OCI-LY7 (cell line): ENCODE measurements at regions not wholly inside any gene's neighbourhood (a gene's known extent, or its start where the extent isn't known, plus 50 kb on each side); places are given as distances from the start of the nearest gene placed in this dataset.

Experiments
- BruUV-seq: library from RNA; stranded (reverse); fragments of 400-500 nt; replicated peaks from 2 replicates; lab custom pipeline; 2021; lab: Mats Ljungman, UMichigan
- CTCF ChIA-PET: fragments of 300-600 bp; sonication (Branson Sonifier 250); formaldehyde crosslinking; loops from one replicate; lab custom pipeline; 2022; ENCODE audit warnings: antibody characterized with exemption; ENCODE audit not compliant: unreplicated experiment; lab: Charles Lee
- POLR2A ChIA-PET: fragments of 300-600 bp; sonication (Branson Sonifier 250); formaldehyde crosslinking; loops from one replicate; lab custom pipeline; 2022; ENCODE audit warnings: antibody characterized with exemption; lab: Charles Lee
- DNase-seq: peaks from one replicate; pipeline ENCODE4 v3.0.0-alpha.2; 2015; ENCODE audit warnings: low spot score
- H2AFZ ChIP-seq: fragments of 200-600 bp; sonication (generic), shearing (Covaris generic); 2 replicates; pipeline ENCODE4 v1.6.1; 2014; ENCODE audit warnings: mild to moderate bottlenecking, antibody characterized with exemption, low read length, moderate library complexity
- H3K27ac ChIP-seq: fragments of 200-600 bp; sonication (generic); 2 replicates; pipeline ENCODE4 v1.5.1; 2014; ENCODE audit warnings: mixed run types, low read depth, mild to moderate bottlenecking, moderate library complexity, low read length, inconsistent platforms; ENCODE audit not compliant: poor library complexity, severe bottlenecking
- H3K36me3 ChIP-seq: fragments of 200-600 bp; sonication (generic); 2 replicates; pipeline ENCODE4 v1.6.1; 2014; ENCODE audit warnings: mild to moderate bottlenecking, antibody characterized with exemption, low read length, moderate library complexity, mixed read lengths; ENCODE audit not compliant: insufficient read depth
- H3K4me1 ChIP-seq: fragments of 200-600 bp; sonication (generic); 2 replicates; pipeline ENCODE4 v1.5.1; 2014; ENCODE audit warnings: mild to moderate bottlenecking, low read length; ENCODE audit not compliant: insufficient read depth, poor library complexity, severe bottlenecking
- H3K4me2 ChIP-seq: fragments of 200-600 bp; sonication (generic); 2 replicates; pipeline ENCODE4 v1.6.1; 2014; ENCODE audit warnings: mild to moderate bottlenecking, low read length
- H3K4me3 ChIP-seq: fragments of 200-600 bp; sonication (generic); 2 replicates; pipeline ENCODE4 v1.5.1; 2014; ENCODE audit warnings: mild to moderate bottlenecking, low read depth, low read length; ENCODE audit not compliant: poor library complexity, severe bottlenecking
- H3K79me2 ChIP-seq: fragments of 200-600 bp; sonication (generic); 2 replicates; pipeline ENCODE4 v1.6.1; 2016; ENCODE audit warnings: low read depth, mild to moderate bottlenecking, low read length, moderate library complexity, mixed read lengths; ENCODE audit not compliant: insufficient read depth
- H3K9me2 ChIP-seq: fragments of 200-600 bp; sonication (generic); 2 replicates; pipeline ENCODE4 v1.6.1; 2016; ENCODE audit warnings: mild to moderate bottlenecking, low read length, mixed read lengths; ENCODE audit not compliant: insufficient read depth
- H3K9me3 ChIP-seq: fragments of 200-600 bp; sonication (generic); 2 replicates; pipeline ENCODE4 v1.6.1; 2014; ENCODE audit warnings: mild to moderate bottlenecking, mixed run types, low read length, mixed read lengths
- H4K20me1 ChIP-seq: fragments of 200-600 bp; sonication (generic); 2 replicates; pipeline ENCODE4 v1.6.1; 2014; ENCODE audit warnings: mild to moderate bottlenecking, antibody characterized with exemption, low read length, moderate library complexity, mixed read lengths; ENCODE audit not compliant: insufficient read depth
- EZH2phosphoT487 ChIP-seq: fragments of 200-600 bp; sonication (generic); IDR thresholded peaks from 2 replicates; pipeline ENCODE4 v1.6.1; 2018; ENCODE audit warnings: low read depth, borderline replicate concordance, mild to moderate bottlenecking, mixed run types, antibody characterized with exemption, low read length, moderate library complexity, mixed read lengths
- intact Hi-C: fragments of 100-400 bp; cut with micrococcal nuclease; formaldehyde crosslinking; loops from one replicate; pipeline ENCODE4 v1.10.0; 2022; ENCODE audit not compliant: unreplicated experiment
- TF ChIP-seq, protein P1 (sequence below): fragments of 200-600 bp; sonication (generic); conservative IDR thresholded peaks from 2 replicates; pipeline ENCODE4 v1.5.1; 2014; ENCODE audit warnings: mild to moderate bottlenecking, antibody characterized with exemption, low read length, moderate library complexity, mixed read lengths

DNA sequence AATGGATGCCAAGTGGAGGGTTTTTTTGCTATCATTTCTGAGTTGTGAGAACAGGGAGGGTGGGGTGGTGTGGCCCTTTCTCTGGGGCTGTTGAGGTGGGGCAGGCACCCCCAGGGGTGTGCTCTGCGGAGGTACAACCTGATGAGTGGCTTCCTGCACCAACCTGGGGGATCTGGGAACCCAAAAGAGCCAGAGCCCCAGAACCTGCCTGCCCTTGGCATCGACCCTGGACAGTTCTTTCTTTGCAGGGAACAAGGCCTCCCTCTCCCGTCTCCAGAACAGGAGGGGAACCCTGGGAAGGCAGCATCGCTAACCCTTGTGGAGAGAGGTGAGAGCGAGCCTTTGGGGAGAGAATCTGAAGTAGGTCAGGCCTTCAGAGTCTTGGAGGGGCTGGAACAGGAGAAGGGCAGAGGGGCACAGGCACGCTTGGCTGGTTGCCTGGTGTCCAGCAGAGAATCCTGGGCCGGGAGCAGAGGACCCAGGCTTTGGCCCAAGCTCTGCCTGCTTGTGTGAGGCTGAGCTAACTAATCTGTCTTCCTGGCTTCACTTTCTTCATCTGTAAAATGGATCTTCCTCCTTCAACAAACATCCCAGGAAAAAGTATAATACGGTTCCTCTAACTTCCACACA lies 84.9 kb downstream of the RHOB start:
- no TSS peak for BruUV-seq
- CTCF ChIA-PET = no interaction called here
- H3K27ac ChIP-seq = no peak overlapping the region

DNA sequence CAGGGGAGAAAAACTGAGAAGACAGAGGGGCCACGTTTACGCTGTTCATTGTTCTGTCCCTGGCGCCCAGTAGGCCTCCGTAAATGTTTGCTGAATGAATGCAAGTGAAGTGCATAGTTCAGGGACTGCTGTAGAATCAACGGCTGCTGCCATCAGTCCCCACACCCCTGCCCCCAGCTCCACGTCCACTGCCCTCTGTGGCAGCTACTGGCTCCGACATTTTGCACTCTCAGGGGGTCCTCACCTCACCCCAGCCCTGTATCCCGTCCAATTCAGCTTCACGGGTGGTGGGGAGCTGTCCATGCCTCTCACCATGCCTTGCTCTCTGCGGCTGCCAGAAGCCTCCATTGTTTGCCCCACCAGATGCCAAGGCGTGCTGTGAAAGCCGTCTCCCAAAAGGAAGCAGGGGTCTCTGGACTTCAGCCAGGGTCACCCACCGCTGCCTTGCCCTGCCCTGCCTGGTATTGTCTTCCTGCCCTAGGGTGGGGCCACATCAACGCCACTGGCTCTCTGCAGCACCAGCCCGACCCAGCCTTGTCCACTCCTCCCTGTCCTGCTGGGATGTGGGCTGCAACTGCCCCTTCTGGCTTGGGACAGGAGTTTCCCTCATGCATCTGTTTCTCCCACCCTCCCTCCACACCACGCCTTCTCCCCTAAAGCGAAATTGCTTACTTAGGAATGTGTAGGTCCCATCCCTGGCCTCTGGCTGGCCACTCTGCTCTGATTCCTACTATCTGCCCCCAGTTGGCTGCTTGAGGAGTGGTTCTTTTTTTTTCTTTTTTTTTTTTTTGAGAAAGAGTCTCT lies 86.0 kb downstream of the RHOB start:
- H3K9me2 ChIP-seq = no peaks in the 10 kb centered on the region
- POLR2A ChIA-PET = no interaction called here
- DNase-seq = no peak
- H3K9me3 ChIP-seq = no peaks in the 10 kb centered on the region
- no peaks in the 10 kb centered on the region for H4K20me1 ChIP-seq
- H3K4me1 ChIP-seq = no peaks in the 10 kb centered on the region
- CTCF ChIA-PET = no interaction called here
- H3K4me2 ChIP-seq = no peak overlapping the region
- TF ChIP-seq, protein P1, sequence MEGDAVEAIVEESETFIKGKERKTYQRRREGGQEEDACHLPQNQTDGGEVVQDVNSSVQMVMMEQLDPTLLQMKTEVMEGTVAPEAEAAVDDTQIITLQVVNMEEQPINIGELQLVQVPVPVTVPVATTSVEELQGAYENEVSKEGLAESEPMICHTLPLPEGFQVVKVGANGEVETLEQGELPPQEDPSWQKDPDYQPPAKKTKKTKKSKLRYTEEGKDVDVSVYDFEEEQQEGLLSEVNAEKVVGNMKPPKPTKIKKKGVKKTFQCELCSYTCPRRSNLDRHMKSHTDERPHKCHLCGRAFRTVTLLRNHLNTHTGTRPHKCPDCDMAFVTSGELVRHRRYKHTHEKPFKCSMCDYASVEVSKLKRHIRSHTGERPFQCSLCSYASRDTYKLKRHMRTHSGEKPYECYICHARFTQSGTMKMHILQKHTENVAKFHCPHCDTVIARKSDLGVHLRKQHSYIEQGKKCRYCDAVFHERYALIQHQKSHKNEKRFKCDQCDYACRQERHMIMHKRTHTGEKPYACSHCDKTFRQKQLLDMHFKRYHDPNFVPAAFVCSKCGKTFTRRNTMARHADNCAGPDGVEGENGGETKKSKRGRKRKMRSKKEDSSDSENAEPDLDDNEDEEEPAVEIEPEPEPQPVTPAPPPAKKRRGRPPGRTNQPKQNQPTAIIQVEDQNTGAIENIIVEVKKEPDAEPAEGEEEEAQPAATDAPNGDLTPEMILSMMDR = no peak
- H3K27ac ChIP-seq = no peak overlapping the region
- H3K36me3 ChIP-seq = no peaks in the 10 kb centered on the region
- no peaks in the 10 kb centered on the region for H3K79me2 ChIP-seq
- intact Hi-C loops = no loop called here
- no peak overlapping the region for H2AFZ ChIP-seq
- no TSS peak for BruUV-seq
- no peak overlapping the region for H3K4me3 ChIP-seq

More for the DNA sequence above, 84.9 kb downstream of the RHOB start:
- TF ChIP-seq EZH2phosphoT487 = no peak
- TF ChIP-seq, protein P1 = no peak
- no peak for DNase-seq
- intact Hi-C loops = no loop called here
- Histone ChIP-seq H3K9me2 (no peaks in the 10 kb centered on the region), H4K20me1 (no peaks in the 10 kb centered on the region), H3K4me3 (no peak overlapping the region), H3K79me2 (no peaks in the 10 kb centered on the region), H3K9me3 (no peaks in the 10 kb centered on the region), H3K4me2 (no peak overlapping the region), H2AFZ (no peak overlapping the region), H3K4me1 (no peaks in the 10 kb centered on the region), H3K36me3 (no peaks in the 10 kb centered on the region)
- POLR2A ChIA-PET = no interaction called here
